ENCODE measurements at regions not wholly inside any gene's neighbourhood (a gene's known extent, or its start where the extent isn't known, plus 50 kb on each side); places are given as distances from the start of the nearest gene placed in this dataset.

GRCh38 chr5:152711801-152712388 lies 306.8 kb upstream of the NMUR2 start:
- Histone ChIP-seq H3K4me3 (replicated peaks in 1 of 3; ENCODE audit: low read depth in 2 of 3, low read length in 3 of 3) (no peak overlapping the region), H3K79me2 (ENCODE audit: insufficient read depth, low read length) (no peaks in the 10 kb centered on the region), H4K20me1 (ENCODE audit: insufficient read depth, low read length) (no peaks in the 10 kb centered on the region), H3K9ac (ENCODE audit: insufficient read depth, low read length, poor library complexity, severe bottlenecking) (no peak overlapping the region), H3K4me1 (ENCODE audit: control insufficient read depth in 1 of 2, insufficient read depth in 2 of 2, low read length in 2 of 2) (no peaks in the 10 kb centered on the region), H3K9me3 (replicated peaks in 1 of 2; ENCODE audit: control insufficient read depth in 1 of 2, insufficient read depth in 1 of 2, low read length in 2 of 2) (peaks cover 0 to 2% of the 10 kb centered on the region in 2 donors), H3K27ac (ENCODE audit: low read depth in 1 of 2, low read length in 2 of 2) (no peak overlapping the region), H2AFZ (ENCODE audit: insufficient read depth, low read depth, low read length, poor library complexity, severe bottlenecking) (no peak overlapping the region), H3K27me3 (ENCODE audit: control insufficient read depth in 2 of 2, insufficient read depth in 2 of 2, low read length in 2 of 2) (no peaks in the 10 kb centered on the region), H3K36me3 (replicated peaks in 1 of 2; ENCODE audit: control insufficient read depth in 1 of 2, insufficient read depth in 2 of 2, low read length in 2 of 2) (no peaks in the 10 kb centered on the region), H3K4me2 (replicated peaks; ENCODE audit: extremely low read depth, low read length, poor library complexity, severe bottlenecking) (no peak overlapping the region)
- TF ChIP-seq, protein P1, sequence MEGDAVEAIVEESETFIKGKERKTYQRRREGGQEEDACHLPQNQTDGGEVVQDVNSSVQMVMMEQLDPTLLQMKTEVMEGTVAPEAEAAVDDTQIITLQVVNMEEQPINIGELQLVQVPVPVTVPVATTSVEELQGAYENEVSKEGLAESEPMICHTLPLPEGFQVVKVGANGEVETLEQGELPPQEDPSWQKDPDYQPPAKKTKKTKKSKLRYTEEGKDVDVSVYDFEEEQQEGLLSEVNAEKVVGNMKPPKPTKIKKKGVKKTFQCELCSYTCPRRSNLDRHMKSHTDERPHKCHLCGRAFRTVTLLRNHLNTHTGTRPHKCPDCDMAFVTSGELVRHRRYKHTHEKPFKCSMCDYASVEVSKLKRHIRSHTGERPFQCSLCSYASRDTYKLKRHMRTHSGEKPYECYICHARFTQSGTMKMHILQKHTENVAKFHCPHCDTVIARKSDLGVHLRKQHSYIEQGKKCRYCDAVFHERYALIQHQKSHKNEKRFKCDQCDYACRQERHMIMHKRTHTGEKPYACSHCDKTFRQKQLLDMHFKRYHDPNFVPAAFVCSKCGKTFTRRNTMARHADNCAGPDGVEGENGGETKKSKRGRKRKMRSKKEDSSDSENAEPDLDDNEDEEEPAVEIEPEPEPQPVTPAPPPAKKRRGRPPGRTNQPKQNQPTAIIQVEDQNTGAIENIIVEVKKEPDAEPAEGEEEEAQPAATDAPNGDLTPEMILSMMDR (IDR thresholded peaks at IDR 0.05): no peak
- Mint-ChIP-seq H3K4me3 (no peak overlapping the region), H3K4me1 (no peaks in the 10 kb centered on the region), H3K27me3 (ENCODE audit: low read depth in 3 of 3) (no peaks in the 10 kb centered on the region), H3K27ac (no peak overlapping the region), H3K36me3 (no peaks in the 10 kb centered on the region), H3K9me3 (peaks cover 0 to 8% (median 0%) of the 10 kb centered on the region in 7 donors)
- intact Hi-C loops (cut with micrococcal nuclease): no loop called here
- no peak for DNase-seq
- WGBS (ENCODE audit: insufficient coverage): 20% methylated on average over 1 of the region's 2 CpGs

DNA sequence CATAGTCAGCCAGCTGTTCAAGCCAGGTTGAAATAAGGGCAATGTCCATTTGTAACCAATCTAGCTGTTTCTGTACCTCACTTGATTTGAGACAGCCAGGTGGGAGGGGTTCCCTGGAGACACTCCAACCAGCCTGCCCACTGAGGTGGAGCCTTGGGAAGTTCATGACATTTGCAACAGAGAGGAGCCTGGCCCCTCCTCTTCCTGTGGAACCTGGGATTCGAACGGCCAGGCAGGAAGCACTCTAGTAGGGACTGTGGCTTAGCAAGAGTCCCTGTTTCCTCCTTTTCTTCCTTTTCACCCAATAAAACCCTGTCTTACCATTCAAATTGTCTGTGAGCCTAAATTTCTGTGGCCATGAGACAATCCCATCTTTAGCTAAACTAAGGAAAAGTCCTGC lies 312.3 kb upstream of the NMUR2 start:
- Histone ChIP-seq H2AFZ (ENCODE audit: insufficient read depth, low read depth, low read length, poor library complexity, severe bottlenecking) (no peak overlapping the region), H4K20me1 (ENCODE audit: insufficient read depth, low read length) (no peaks in the 10 kb centered on the region), H3K9me3 (replicated peaks in 1 of 2; ENCODE audit: control insufficient read depth in 1 of 2, insufficient read depth in 1 of 2, low read length in 2 of 2) (peaks cover 19 to 32% of the 10 kb centered on the region in 2 donors), H3K36me3 (replicated peaks in 1 of 2; ENCODE audit: control insufficient read depth in 1 of 2, insufficient read depth in 2 of 2, low read length in 2 of 2) (no peaks in the 10 kb centered on the region), H3K4me1 (ENCODE audit: control insufficient read depth in 1 of 2, insufficient read depth in 2 of 2, low read length in 2 of 2) (no peaks in the 10 kb centered on the region), H3K79me2 (ENCODE audit: insufficient read depth, low read length) (no peaks in the 10 kb centered on the region), H3K27me3 (ENCODE audit: control insufficient read depth in 2 of 2, insufficient read depth in 2 of 2, low read length in 2 of 2) (no peaks in the 10 kb centered on the region), H3K9ac (ENCODE audit: insufficient read depth, low read length, poor library complexity, severe bottlenecking) (no peak overlapping the region), H3K27ac (ENCODE audit: low read depth in 1 of 2, low read length in 2 of 2) (no peak overlapping the region), H3K4me3 (replicated peaks in 1 of 3; ENCODE audit: low read depth in 2 of 3, low read length in 3 of 3) (no peak overlapping the region), H3K4me2 (replicated peaks; ENCODE audit: extremely low read depth, low read length, poor library complexity, severe bottlenecking) (no peak overlapping the region)
- DNase-seq: no peak
- no peaks in the 10 kb centered on the region for H3K4me1 Mint-ChIP-seq
- TF ChIP-seq, protein P1 (IDR thresholded peaks at IDR 0.05): no peak
- H3K9me3 Mint-ChIP-seq: peaks cover 2 to 14% (median 9%) of the 10 kb centered on the region in 7 donors
- no peak overlapping the region for H3K4me3 Mint-ChIP-seq
- peaks cover 0 to 2% (median 0%) of the 10 kb centered on the region in 3 donors for H3K27me3 Mint-ChIP-seq (ENCODE audit: low read depth in 3 of 3)
- no peaks in the 10 kb centered on the region for H3K36me3 Mint-ChIP-seq
- WGBS (ENCODE audit: insufficient coverage): 13% methylated on average over 2 of the region's 2 CpGs
- no peak overlapping the region for H3K27ac Mint-ChIP-seq
- intact Hi-C loops (cut with micrococcal nuclease): no loop called here
